ENCODE measurements at regions not wholly inside any gene's neighbourhood (a gene's known extent, or its start where the extent isn't known, plus 50 kb on each side); places are given as distances from the start of the nearest gene placed in this dataset.

- no peak for DNase-seq
Measured at GRCh38 chr3:28835249-28835648, 445.6 kb upstream of the RBMS3 start.

- DNase-seq, result no peak
Measured at GRCh38 chr3:28835751-28836150, 445.1 kb upstream of the RBMS3 start.

- no peak for DNase-seq
Measured at GRCh38 chr3:28836199-28836598, 444.7 kb upstream of the RBMS3 start.

- DNase-seq, result no peak
Measured at GRCh38 chr3:28840976-28841376, 439.9 kb upstream of the RBMS3 start.

- no peak for DNase-seq
Measured at GRCh38 chr3:28841441-28841840, 439.4 kb upstream of the RBMS3 start.

- DNase-seq, result no peak
Measured at GRCh38 chr3:28844298-28845005, 436.4 kb upstream of the RBMS3 start.

- DNase-seq, result no peak
Measured at GRCh38 chr3:28845006-28845324, 435.9 kb upstream of the RBMS3 start.

GRCh38 chr3:28846971-28847478, 433.8 kb upstream of the RBMS3 start:
- DNase-seq, result no peak

GRCh38 chr3:28847736-28848135, 433.1 kb upstream of the RBMS3 start:
- DNase-seq, result no peak

- no peak for DNase-seq
Measured at GRCh38 chr3:28850186-28850585, 430.7 kb upstream of the RBMS3 start.

GRCh38 chr3:28853830-28854229, 427.0 kb upstream of the RBMS3 start:
- DNase-seq, result no peak

- no peak for DNase-seq
Measured at GRCh38 chr3:28856796-28857195, 424.1 kb upstream of the RBMS3 start.

- DNase-seq, result no peak
Measured at GRCh38 chr3:28859897-28860296, 421.0 kb upstream of the RBMS3 start.

GRCh38 chr3:28860307-28860706, 420.6 kb upstream of the RBMS3 start:
- DNase-seq, result peak; percentile 5

GRCh38 chr3:28863186-28863585, 417.7 kb upstream of the RBMS3 start:
- no peak for DNase-seq

- DNase-seq, result no peak
Measured at GRCh38 chr3:28867836-28868235, 413.0 kb upstream of the RBMS3 start.

- no peak for DNase-seq
Measured at GRCh38 chr3:28868897-28869296, 412.0 kb upstream of the RBMS3 start.

- DNase-seq, result no peak
Measured at GRCh38 chr3:28877912-28878311, 403.0 kb upstream of the RBMS3 start.

- DNase-seq, result no peak
Measured at GRCh38 chr3:28890373-28890772, 390.5 kb upstream of the RBMS3 start.

- DNase-seq, result no peak
Measured at GRCh38 chr3:28891485-28891884, 389.4 kb upstream of the RBMS3 start.

GRCh38 chr3:28900301-28900700, 380.6 kb upstream of the RBMS3 start:
- no peak for DNase-seq

- no peak for DNase-seq
Measured at GRCh38 chr3:28901018-28901417, 379.9 kb upstream of the RBMS3 start.

GRCh38 chr3:28903171-28903601, 377.7 kb upstream of the RBMS3 start:
- DNase-seq, result no peak

GRCh38 chr3:28905798-28906197, 375.1 kb upstream of the RBMS3 start:
- no peak for DNase-seq

GRCh38 chr3:28906561-28907310, 374.1 kb upstream of the RBMS3 start:
- DNase-seq, result no peak
